ENCODE measurements at regions not wholly inside any gene's neighbourhood (a gene's known extent, or its start where the extent isn't known, plus 50 kb on each side); places are given as distances from the start of the nearest gene placed in this dataset.

DNA sequence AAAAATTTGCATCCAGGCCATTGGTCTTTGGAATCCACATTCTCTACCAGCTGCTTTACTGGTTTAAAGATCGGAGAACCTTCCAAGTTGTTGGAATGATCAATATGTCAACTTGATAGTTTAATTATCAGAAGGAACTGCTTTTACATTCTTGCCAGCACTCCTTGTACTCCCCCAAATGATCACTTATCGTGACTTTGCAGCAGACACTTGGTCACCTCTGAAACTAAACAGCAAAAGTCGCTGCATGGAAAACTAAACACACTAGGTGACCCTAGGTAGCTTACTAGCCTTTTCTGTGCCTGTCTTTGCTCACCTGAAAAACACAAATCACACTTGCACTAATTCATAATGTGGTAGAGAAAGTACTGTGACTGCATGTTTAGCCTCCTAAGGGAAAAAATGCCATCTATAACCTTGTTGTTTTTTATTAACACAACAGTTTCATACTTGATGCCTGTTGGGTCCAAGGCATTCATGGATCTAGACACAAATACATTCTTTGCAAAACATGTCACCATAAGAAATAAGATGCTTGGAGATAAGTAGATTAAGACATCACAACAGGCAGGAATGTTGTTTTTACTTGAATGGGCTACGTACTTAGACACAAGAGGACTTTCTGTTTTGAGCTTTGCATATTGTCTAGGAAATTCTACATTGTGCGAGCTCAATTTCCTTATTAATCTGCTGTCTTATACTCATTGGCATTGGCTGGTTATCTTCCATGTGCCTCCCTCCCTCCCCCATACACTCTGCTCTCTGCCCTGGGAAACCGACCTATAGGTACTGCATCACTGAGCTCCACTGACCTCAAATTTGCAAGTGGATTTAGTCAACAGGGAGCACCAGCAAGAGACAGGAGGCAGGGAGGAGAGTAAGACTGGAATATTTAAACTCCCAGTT lies 219.1 kb upstream of the STK17B start:
- CTCF ChIA-PET, result interaction anchor here (0.5 to 1.4 kb wide), 4 partner anchors 9 to 86 kb away, joined by 3 to 4 read pairs (median 3); no protein-coding TSS in a partner anchor
- intact Hi-C loops (cut with micrococcal nuclease) (no loop called here), dilution Hi-C loops (cut with MboI; ENCODE audit: extremely low pct_ligation_motif_present, low sequenced_read_pairs) (no loop called here)
- no TSS peak for BruUV-seq (replicated peaks)
- TF ChIP-seq MYC (IDR thresholded peaks at IDR 0.05; ENCODE audit: low read depth, low read length) (no peak), GATA2 (IDR thresholded peaks at IDR 0.05; ENCODE audit: insufficient read depth, insufficient read length, low read depth, low read length) (no peak), JUN (IDR thresholded peaks at IDR 0.05; ENCODE audit: borderline replicate concordance, insufficient read depth, insufficient read length, low read depth) (peak; percentile 4)
- TF ChIP-seq, protein P1, sequence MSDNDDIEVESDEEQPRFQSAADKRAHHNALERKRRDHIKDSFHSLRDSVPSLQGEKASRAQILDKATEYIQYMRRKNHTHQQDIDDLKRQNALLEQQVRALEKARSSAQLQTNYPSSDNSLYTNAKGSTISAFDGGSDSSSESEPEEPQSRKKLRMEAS (IDR thresholded peaks at IDR 0.05; ENCODE audit: insufficient read depth, insufficient read length), result no peak
- TF ChIP-seq, protein P2, sequence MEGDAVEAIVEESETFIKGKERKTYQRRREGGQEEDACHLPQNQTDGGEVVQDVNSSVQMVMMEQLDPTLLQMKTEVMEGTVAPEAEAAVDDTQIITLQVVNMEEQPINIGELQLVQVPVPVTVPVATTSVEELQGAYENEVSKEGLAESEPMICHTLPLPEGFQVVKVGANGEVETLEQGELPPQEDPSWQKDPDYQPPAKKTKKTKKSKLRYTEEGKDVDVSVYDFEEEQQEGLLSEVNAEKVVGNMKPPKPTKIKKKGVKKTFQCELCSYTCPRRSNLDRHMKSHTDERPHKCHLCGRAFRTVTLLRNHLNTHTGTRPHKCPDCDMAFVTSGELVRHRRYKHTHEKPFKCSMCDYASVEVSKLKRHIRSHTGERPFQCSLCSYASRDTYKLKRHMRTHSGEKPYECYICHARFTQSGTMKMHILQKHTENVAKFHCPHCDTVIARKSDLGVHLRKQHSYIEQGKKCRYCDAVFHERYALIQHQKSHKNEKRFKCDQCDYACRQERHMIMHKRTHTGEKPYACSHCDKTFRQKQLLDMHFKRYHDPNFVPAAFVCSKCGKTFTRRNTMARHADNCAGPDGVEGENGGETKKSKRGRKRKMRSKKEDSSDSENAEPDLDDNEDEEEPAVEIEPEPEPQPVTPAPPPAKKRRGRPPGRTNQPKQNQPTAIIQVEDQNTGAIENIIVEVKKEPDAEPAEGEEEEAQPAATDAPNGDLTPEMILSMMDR (IDR thresholded peaks at IDR 0.05; ENCODE audit: extremely low read depth in 1 of 2, insufficient read depth in 1 of 2, low read depth in 1 of 2, low read length in 2 of 2), result no peak
- DNase-seq (ENCODE audit: low read depth, low spot score) (peak; percentile 44), FAIRE-seq (no peak)
- Histone ChIP-seq H3K79me2 (ENCODE audit: control insufficient read depth, insufficient read depth, low read length) (no peaks in the 10 kb centered on the region), H3K9me3 (replicated peaks; ENCODE audit: control insufficient read depth, insufficient read depth, low read length) (no peaks in the 10 kb centered on the region), H3K4me2 (ENCODE audit: insufficient read depth, low read length) (no peak overlapping the region), H2AFZ (ENCODE audit: low read depth, low read length) (no peak overlapping the region), H3K27me3 (ENCODE audit: control insufficient read depth in 2 of 2, insufficient read depth in 2 of 2, low read length in 2 of 2) (no peaks in the 10 kb centered on the region), H4K20me1 (replicated peaks; ENCODE audit: control insufficient read depth, extremely low read depth, insufficient read depth, low read length) (no peaks in the 10 kb centered on the region), H3K36me3 (ENCODE audit: control insufficient read depth in 2 of 2, extremely low read depth in 1 of 2, insufficient read depth in 2 of 2, low read length in 2 of 2) (no peaks in the 10 kb centered on the region), H3K27ac (ENCODE audit: insufficient read depth, low read depth, low read length) (no peak overlapping the region), H3K4me3 (replicated peaks in 1 of 3; ENCODE audit: insufficient read depth in 1 of 3, low read depth in 1 of 3, low read length in 3 of 3) (no peak overlapping the region), H3K4me1 (ENCODE audit: control insufficient read depth, extremely low read depth, insufficient read depth, low read length) (peaks cover 5% of the 10 kb centered on the region), H3K9ac (replicated peaks; ENCODE audit: extremely low read depth, insufficient read depth, low read length) (no peak overlapping the region), H3K9me1 (replicated peaks; ENCODE audit: control insufficient read depth, extremely low read depth, insufficient read depth, low read length) (no peaks in the 10 kb centered on the region)
- POLR2A ChIA-PET, result no interaction called here

Data from endothelial cell of umbilical vein (primary cell).